ENCODE measurements at regions not wholly inside any gene's neighbourhood (a gene's known extent, or its start where the extent isn't known, plus 50 kb on each side); places are given as distances from the start of the nearest gene placed in this dataset.
"Not testable (repeated sequence)": the region's sequence is repeated elsewhere in the genome, so short reads cannot be mapped to it uniquely, and the experiment has no call there.

DNA sequence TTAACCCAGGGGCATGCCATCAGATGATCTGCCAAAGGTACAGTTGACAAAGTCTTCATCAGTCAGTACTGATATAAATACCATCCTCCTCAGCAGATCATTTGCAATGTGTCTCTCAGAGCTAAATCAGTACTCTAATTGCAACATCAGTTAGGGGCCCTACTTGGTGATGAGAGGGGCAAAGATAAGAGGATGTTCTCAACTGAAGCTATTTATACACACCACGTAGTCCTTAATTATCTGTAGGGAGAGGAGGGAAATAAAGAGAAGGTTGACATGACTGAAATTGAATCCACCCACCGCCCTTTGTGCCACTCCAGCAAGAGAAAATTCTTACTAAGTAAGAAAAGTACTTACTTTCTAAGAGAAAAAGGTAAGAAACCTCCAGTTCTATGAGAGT lies 157.8 kb upstream of the NUDT4 start:
- no peak for DNase-seq

DNA sequence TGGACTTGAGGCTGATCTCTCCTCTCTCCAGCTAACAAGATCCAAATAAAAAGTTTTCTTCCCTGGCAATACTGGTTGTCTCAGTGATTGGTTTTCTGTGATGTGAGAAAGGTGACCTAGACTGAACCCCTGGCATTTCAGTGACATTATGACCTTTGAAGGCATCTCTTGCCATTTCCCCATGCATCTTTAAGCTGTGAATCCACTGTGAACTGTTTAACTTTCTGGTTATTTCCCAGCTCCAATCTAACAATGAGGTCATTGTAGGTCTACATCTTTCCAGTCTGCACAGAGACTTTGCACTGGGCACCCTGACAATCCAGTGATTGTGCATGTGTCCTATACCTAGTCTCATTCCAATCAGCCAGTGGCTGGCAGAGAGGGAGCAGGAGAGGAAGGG lies 155.9 kb upstream of the NUDT4 start:
- DNase-seq = no peak

DNA sequence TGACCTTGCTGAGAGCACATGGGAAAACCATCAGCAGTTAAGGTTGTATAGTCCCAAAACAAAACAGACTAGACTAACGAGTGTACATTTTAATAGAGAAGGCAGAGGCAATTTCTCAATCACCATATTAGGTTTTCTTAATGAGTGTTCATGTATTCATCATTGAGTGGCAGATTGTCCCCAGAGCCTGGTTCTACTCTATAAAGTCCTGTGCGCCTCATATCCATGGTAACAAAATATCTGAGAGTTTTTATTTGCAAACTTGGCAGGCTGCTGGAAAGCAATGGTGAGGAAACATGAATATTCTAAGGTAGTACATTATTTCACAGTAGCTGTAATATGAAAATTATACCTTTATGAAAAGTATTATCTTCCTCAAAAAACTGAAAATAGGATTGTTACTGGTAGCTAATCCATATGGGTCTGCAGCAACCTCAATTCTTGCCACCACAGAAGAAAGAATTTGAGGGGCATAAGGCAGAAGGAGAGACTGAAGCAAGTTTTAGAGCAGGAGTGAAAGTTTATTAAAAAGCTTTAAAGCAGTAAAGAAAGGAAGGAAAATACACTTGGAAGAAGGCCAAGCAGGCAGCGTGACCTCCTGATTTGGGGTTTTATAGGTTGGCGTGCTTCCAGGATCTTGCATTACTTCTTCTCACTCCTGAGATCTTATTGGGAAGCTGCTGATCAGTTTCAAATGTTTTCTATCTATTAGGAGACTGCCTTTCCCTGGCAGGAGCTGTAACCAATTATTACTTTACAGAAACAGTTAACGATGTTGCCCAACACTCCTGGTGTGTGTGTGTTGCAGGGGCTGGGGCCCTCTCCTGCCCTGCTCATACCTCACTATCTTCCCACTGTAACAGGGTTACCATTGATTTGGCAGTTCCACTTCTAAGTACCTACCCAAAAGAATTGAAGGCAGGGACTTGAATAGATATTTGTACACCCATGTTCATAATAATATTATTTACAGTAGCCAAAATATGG lies 154.0 kb upstream of the NUDT4 start:
- no peak for DNase-seq

DNA sequence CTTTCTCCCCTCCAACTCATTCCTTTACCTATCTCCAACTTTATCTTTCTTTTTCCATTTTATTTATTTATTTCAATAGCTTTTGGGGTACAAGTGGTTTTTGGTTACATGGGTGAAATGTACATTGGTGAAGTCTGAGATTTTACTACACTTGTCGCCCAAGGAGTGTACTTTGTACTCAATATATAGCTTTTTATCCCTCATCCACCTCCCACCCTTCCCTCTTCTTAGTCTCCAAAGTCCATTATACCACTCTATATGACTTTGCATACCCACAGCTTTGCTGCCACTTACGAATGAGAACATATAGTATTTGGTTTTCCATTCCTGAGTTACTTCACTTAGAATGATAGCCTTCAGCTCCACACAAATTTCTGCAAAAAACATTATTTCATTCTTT lies 152.6 kb upstream of the NUDT4 start:
- DNase-seq = no peak

DNA sequence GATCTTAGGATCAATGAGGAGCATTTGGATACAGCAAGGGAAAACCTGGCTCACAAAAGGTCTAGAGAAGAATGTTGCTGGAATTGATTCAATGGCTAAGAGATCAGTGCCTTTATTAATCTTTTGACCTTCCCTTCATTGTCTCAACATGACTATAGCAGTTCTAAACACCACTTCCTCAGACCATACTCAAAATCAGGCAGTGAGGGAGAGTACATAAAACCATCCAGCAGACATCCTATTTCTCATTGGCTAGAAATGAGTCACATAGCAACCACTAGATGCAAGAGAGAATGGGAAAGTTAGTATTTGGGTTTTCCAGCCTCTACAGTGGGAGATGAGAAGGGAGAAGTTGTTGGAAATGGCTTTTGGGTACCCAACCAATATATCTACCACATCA lies 151.4 kb upstream of the NUDT4 start:
- DNase-seq = no peak

DNA sequence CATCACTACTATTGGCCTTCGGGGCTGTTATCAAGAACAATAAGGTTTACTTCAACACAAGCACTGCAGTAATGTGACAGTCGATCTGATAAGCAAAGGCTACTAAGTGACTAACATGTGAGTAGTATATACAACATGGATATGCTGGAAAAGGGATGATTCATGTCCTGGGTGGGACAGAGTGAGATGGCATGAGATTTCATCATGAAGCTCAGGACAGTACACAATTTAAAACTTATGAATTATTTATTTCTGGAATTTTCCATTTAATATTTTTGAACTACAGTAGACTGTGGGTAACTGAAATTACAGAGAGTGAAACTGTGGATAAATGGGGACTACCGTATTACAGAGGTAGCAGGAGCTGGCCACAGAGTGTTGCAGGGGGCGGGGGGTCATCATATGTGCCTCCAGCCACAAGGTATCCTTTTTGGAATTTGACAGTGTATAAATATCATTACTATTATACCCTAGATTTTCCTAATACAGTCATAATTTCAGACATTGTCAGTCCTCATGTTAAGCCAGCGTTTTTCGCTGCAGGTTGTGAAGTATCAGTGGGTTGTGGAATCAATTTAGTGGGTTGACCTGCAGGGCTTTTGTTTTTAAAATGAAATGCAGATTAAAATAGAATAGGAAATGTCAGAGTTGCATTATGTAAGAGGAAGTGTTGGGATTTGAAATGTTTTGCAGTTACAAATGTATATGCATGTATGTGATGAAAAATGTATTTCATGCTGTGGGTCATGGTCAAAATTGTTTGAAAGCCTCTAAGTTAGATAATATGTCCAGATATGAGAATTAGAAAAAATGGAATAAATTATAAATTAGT lies 148.0 kb upstream of the NUDT4 start:
- no peak for DNase-seq

DNA sequence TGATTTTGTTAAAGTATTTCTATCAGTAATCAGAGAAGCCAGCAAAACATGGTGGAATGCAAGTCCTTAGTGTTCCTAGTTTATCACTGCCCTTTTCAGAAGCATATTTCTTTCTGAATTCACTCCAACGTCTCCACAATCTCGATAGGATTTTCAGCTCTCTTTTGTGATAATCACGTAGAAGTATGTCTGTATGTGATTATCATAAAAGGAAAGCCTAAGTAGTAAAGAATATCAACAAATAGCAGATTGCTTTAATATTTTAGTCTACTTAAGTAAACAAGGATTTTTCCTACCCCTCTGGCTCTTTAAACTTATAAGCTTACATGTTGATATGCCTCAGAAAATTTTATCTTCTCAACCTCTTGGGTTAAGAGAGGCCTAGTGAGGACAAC lies 147.4 kb upstream of the NUDT4 start:
- no peak for DNase-seq

DNA sequence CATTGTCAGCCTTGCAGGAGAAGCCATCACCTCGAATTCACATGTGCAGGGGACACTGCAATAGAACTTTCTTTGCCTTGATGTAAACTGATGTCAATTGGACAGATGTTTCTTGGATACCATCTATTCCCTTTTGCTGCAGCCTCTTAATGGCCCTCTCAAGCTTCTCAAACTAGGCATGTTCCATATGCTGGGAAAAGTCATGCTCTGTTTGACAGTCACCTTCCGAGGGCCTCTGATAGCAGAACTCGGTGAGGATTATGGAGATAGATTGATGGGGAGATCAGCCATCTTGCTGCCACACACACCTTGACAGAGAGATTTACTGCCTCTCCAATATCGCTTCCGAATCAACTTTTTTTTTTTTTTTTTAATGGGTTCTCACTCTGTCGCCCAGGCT lies 145.8 kb upstream of the NUDT4 start:
- no peak for DNase-seq

DNA sequence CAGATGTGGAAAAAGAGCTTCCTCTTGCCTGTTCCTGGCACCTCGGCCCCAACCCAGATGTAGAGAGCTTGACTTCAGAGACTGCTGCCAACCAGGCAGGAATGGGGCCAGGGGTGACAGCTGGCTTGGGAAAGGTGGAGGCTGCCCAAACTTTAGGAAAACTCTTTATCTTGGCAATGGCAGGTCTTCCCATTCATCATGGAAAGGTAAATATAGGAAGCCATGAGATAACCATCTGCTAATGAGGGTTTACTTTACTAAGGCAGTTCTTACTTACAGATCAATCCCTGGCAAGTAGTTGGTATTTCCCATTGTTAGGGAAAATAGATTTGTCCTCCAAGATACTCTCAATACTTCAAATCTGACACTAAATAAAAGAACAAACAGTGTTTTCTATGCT lies 143.1 kb upstream of the NUDT4 start:
- no peak for DNase-seq

DNA sequence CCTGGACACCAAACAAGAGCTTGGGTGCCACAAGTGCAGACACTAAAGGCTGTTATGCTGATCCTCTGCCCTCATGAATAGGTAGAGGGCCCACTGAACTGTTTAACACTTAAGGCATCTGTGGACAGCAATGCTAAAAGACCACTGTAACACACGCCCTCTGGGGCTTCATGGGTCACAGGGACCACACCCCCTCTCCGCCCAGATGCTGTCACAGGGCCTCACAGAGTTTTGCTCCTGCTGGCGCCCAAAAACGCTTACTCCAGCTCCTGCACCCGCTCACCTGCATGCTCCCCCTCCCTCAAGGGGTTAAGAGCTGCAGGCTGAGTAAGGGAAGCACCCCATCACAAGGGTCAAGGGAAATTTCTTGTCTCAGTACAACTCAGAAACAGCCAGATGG lies 141.8 kb upstream of the NUDT4 start:
- no peak for DNase-seq

DNA sequence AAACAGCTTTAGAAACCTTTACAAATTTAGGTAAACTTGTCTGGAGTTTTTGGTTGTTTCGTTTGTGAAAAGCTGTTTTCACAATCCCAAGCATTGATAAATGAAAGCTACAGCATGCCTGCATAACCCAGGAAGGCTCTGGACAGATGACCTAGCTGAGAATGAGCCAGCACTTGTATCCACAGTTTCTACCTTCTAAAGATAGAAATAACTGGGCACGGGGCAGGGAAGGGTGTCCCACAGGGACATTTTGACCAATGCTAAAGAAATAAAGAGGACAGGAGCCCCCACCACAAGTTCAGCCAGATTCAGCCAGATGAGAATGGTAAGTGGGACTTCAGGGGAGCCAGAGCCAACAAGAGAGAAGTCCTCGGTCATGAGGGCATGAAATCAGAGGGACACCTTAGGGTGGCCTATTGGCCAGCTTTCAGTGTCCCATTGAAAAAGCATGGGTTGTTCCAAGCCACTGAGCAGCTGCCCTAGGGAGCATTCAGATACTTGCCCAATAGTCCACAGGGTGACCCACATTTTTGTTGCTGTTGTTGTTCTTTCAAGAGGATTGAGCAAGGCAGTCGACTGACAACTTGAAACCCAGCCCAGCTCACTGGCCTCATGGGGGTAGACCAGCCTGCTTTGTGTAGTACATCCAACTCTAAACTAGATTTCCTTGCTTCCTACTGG lies 140.3 kb upstream of the NUDT4 start:
- no peak for DNase-seq

DNA sequence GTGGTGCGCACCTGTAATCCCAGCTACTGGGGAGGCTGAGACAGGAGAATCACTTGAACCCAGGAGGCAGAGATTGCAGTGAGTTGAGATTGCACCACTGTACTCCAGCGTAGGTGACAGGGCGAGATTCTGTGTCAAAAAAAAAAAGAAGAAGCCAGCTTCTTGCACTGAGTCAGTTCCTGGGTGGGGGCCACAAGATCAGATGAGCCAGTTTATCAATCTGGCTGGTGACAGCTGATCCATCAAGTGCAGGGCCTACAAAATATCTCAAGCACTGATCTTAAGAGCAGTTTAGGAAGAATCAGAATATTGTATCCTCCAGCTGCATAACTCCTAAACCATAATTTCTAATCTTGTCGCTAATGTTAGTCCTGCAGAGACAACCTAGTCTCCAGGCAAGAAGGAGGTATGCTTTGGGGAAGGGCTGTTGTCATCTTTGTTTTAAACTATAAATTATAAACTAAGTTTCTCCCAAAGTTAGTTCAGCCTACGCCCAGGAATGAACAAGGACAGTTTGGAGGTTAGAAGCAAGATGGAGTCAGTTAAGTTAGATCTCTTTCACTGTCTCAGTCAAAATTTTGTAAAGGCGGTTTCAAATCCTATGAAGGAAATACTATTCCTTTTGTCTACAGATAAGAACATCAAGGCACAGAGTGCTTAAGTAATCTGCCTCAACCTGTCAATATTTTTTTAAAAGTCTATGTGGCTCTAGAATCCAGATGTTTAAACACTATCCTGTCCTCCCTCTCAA lies 139.0 kb upstream of the NUDT4 start:
- not testable (repeated sequence) for DNase-seq

DNA sequence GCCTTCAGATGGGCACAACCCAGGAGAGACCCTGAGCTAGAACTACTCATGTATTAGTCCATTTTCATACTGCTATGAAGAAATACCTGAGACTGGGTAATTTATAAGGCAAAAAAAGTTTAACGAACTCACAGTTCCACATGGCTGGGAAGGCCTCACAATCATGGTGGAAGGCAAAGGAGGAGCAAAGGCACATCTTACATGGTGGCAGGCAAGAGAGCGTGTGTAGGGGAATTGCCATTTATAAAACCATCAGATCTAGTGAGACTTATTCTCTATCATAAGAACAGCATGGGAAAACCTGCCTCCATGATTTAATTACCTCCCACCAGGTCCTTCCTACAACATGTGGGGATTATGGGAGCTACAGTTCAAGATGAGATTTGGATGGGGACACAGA lies 137.9 kb upstream of the NUDT4 start:
- DNase-seq = not testable (repeated sequence)

DNA sequence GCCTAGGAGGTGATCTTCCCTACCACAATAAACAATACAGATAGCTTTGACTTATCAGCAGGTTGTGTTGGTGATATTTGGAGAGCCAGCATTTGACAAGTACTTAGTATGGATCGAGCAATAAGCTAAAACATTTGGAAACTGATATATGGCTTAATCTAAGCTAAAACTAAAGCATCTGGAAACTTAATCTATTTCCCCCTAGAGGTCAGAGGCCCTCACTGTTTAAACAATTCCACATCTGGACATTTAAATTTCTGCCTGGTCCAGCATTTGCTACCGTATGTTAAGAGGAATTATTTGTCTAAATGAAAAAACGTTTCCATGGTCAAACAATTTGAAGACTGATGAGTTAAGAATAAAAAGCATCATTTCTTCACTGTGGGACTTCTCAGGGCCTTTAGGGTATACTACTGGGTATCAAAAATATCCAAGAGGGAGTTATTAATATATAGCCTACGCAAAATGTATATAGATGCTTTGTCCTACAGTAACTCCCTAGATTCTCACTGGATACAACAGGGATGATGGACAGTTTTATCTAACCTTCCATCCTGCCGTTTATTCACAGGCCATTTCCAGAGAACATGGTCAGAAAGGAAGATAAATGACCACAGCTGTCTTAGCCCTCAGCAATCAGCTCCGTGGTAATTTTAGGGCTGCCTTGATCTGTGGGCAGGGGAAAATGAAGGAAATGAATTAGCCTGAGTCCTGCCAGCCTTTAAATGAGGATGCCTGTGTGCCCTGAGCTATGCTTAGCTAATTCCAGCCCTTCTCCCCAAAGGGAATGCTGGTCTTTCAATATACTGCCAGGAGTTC lies 135.4 kb upstream of the NUDT4 start:
- DNase-seq = no peak

DNA sequence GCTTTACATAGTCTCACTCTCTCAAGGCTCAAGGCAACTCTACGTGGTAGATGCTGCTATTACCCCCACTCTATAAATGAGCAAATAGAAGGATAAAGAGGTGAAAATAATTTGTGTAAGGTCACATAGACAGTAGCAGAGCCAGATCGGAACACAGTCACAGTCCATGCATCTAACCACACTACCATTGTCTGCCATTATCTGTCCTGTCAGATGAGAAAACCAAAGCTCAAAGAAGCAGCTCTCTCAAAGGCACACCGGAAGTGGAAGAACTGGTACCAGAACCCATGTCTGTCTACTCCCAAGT lies 134.4 kb upstream of the NUDT4 start:
- no peak for DNase-seq

DNA sequence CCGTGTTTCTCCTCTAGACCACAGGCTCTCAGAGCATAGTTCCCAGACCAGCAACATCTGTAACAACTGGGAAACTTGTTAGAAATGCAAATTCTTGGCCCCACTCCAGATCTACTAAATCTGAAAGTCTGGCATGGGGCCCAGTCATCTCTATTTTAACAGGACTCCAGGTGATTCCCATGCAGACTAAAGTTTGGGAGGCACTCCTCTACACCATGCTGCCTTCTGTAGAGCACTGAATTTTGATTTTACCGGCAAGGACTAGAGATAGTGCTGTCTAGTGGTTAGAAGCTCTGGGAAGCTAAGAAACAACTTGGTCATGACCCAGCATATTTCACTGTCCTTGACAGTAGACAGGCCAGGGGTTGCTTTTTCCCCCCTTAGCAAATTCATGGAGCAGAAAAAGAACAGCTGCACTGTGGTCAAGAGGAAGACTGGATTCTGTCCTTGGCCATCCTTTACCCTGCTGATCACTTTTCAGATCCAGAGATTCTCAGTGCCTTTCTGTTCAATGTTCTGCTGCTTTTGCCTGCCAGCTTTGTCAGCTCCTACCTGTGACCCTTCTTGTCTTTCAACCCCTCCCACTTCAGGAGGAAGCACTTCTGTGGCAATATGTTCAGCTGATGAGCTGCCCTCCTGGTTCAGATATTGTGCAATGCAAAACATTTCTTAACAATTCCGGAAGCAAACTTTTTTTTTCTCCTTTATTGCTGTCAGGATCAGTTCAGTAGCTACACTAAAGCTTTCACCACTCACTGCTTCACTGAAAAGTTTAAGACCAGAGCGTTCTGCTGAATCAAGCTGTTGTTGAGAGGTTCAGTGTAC lies 133.8 kb upstream of the NUDT4 start:
- no peak for DNase-seq

DNA sequence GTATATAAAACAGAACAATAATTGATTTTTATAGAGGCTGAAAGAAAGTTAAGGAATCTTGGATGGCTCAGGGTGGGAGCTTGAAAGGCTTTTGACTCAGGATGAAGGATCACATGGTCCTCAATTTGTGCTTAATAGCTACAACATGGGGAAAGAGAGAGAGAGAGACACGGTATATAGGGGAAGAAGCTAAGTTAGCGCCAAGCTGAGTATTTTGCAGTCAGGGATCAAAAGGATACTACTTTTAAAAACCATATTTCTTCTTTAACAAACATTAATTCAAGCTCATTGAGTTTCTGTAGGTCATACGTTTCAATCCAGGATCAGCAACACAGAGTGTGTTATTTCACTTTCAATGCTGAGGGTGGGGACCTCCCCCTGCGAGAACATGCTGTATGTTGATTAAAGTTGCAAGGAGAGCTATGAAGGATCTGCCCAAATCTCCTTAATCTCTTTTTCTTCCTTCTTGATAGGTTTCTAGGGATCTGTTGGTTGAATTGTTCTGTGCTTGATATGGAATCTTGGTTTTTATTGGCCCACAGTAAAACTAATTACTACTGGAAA lies 133.1 kb upstream of the NUDT4 start:
- DNase-seq = no peak

DNA sequence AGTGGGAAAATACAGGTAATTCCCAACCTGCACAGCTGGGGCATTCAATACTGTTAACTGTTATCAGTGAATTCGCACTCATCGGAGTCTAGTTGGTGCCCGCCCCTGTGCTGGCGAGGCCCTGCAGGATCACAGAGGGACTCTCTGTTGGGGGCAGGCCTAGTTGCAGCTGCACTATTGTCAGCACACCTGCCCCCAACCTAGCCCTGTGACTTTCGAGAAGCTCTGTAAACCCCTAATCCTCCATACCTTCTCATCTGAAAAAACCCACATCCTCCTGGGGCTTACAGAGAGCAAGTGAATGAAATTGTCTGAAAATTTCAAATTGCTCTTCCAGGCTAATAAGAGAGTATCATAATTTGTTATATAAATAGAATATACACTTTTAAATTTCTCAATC lies 132.2 kb upstream of the NUDT4 start:
- DNase-seq = no peak

DNA sequence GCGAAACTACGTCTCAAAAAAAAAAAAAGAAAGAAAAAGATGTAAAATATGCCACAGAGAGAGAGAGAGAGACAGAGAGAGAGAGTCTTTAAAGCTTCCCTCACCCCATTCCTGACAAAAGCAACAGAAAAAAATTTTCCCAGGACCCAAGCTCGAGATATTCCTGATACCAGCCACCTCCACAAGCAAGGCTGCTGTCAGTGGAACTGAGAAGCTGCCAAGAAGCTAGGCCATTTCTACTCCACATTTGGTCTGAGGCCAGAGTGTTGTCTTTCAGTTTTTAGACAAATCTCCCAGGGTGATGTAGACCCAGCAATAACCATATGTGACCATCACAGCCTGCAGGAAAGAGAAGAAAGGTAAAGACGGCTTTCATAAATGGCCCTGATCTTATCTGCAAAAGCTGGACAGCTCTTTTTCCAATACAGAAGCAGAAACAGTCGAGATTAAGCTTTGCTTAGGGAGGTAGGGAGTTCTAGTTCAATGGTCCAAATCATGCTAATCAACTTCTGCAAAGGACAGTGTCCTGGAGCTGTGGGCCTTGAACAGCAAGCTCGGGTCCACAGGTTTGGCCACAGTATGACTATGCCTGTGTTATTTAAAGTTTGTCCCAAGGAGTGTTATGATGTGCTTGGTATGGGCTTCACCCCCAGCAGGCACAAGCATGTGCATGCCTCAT lies 130.3 kb upstream of the NUDT4 start:
- DNase-seq = no peak

DNA sequence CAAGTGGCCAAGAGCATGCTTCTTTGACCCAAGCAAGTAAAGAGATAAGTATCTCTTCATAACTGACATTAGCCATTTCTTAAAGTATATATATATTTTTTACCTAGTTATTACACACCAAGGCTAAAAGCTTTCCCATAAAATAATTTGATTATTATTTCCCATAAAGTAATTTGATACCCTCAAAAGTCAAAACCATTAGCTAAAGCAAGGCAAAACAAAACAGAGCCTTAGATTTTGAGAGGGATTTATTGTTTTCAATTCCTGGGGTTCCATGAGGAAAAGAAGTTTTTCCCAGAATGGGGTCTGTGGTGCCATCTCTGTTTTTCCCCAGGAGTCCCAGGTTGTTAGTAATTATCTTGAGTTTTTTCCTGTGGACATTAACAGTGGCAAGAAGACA lies 125.5 kb upstream of the NUDT4 start:
- DNase-seq = no peak

All from NCI-H524 treated with DMSO at 0.1 percent for 48 hours (cell line).